H1 (cell line): ENCODE measurements at regions not wholly inside any gene's neighbourhood (a gene's known extent, or its start where the extent isn't known, plus 50 kb on each side); places are given as distances from the start of the nearest gene placed in this dataset.

ENCODE experiments used
- CTCF ChIA-PET: fragments of 300-600 bp; sonication (Branson Sonifier 250); formaldehyde crosslinking; loops from one replicate; lab custom pipeline; 2021; ENCODE audit not compliant: partially characterized antibody; lab: Charles Lee
- POLR2A ChIA-PET: fragments of 300-600 bp; sonication (Branson Sonifier 250); formaldehyde crosslinking; loops from one replicate; lab custom pipeline; 2021; ENCODE audit warnings: inconsistent platforms; ENCODE audit not compliant: partially characterized antibody; lab: Charles Lee
- DNase-seq, 2 experiments: peaks; one replicate each; pipeline versions ENCODE4 v3.0.0 to v3.0.0-alpha.2; 2010 to 2022; ENCODE audit warnings: low spot score in 2 of 2, low read depth in 1 of 2, mixed read lengths in 1 of 2
- FAIRE-seq: peaks from 2 replicates; lab custom pipeline; 2011; peaks lifted over from hg19 to GRCh38; lab: Jason Lieb, UNC
- H2AFZ ChIP-seq: 2 replicates; pipeline ENCODE4 v1.8.1; 2012; ENCODE audit warnings: low read length, inconsistent platforms
- H2AK5ac ChIP-seq: 2 replicates; pipeline ENCODE4 v1.6.1; 2013; ENCODE audit warnings: low read depth, low read length
- H2BK120ac ChIP-seq: replicated peaks from 2 replicates; pipeline ENCODE3; 2013; ENCODE audit warnings: low read depth, low read length, inconsistent platforms
- H2BK12ac ChIP-seq: 2 replicates; pipeline ENCODE4 v1.6.1; 2013; ENCODE audit warnings: low read depth, low read length
- H2BK15ac ChIP-seq: 2 replicates; pipeline ENCODE4 v1.6.1; 2013; ENCODE audit warnings: low read length
- H2BK20ac ChIP-seq: 2 replicates; pipeline ENCODE4 v1.6.1; 2013; ENCODE audit warnings: low read length
- H2BK5ac ChIP-seq: 2 replicates; pipeline ENCODE4 v1.6.1; 2013; ENCODE audit warnings: low read depth, low read length
- H3K14ac ChIP-seq: 2 replicates; pipeline ENCODE4 v1.6.1; 2013; ENCODE audit warnings: inconsistent platforms; ENCODE audit not compliant: insufficient read length
- H3K18ac ChIP-seq: 2 replicates; pipeline ENCODE4 v1.6.1; 2013; ENCODE audit warnings: low read length; ENCODE audit errors: extremely low read depth
- H3K23ac ChIP-seq: 2 replicates; pipeline ENCODE4 v1.6.1; 2013; ENCODE audit warnings: inconsistent platforms; ENCODE audit not compliant: insufficient read length
- H3K23me2 ChIP-seq: 2 replicates; pipeline ENCODE4 v1.6.1; 2013; ENCODE audit warnings: low read depth, low read length
- H3K27ac ChIP-seq: 2 replicates; pipeline ENCODE4 v1.6.1; 2011; ENCODE audit warnings: low read depth, low read length, inconsistent platforms
- H3K27me3 ChIP-seq, 4 experiments: replicated peaks in 1 of 4; 1 replicate in 1 of 4; 2 replicates in 3 of 4; pipeline versions ENCODE4 v1.6.1 to v1.8.1; 2011 to 2013; ENCODE audit warnings: low read length in 3 of 4, mild to moderate bottlenecking in 3 of 4, inconsistent platforms in 2 of 4, mixed read lengths in 2 of 4, moderate library complexity in 1 of 4; ENCODE audit not compliant: control insufficient read depth in 3 of 4, insufficient read depth in 3 of 4; ENCODE audit errors: extremely low read depth in 1 of 4
- H3K36me3 ChIP-seq, 4 experiments: 2 replicates each; pipeline versions ENCODE4 v1.6.1 to v1.8.1; 2011 to 2013; ENCODE audit warnings: mild to moderate bottlenecking in 4 of 4, low read length in 3 of 4, moderate library complexity in 2 of 4, control low read depth in 1 of 4, inconsistent platforms in 1 of 4; ENCODE audit not compliant: insufficient read depth in 4 of 4, control insufficient read depth in 2 of 4
- H3K4ac ChIP-seq: replicated peaks from 2 replicates; pipeline ENCODE3; 2013; ENCODE audit warnings: low read length, low read depth, mixed read lengths, inconsistent platforms; ENCODE audit not compliant: insufficient read length
- H3K4me1 ChIP-seq, 4 experiments: replicated peaks in 1 of 4; 1 replicate in 1 of 4; 2 replicates in 3 of 4; pipeline versions ENCODE4 v1.6.1 to v1.8.1; 2011 to 2013; ENCODE audit warnings: low read length in 3 of 4, inconsistent platforms in 2 of 4, mixed read lengths in 1 of 4; ENCODE audit not compliant: insufficient read depth in 4 of 4, control insufficient read depth in 3 of 4
- H3K4me2 ChIP-seq, 2 experiments: 2 replicates each; pipeline versions ENCODE4 v1.6.1 to v1.8.1; 2011 to 2013; ENCODE audit warnings: low read depth in 2 of 2, low read length in 2 of 2, control low read depth in 1 of 2, inconsistent platforms in 1 of 2, mild to moderate bottlenecking in 1 of 2; ENCODE audit not compliant: insufficient read depth in 1 of 2
- H3K4me3 ChIP-seq, 4 experiments: fragments of 200-600, 300-600 bp in 1 of 4; sonication (generic), shearing (Covaris generic), sonication (Bioruptor Twin) in 1 of 4; 2 replicates each; pipeline versions ENCODE4 v1.5.1 to v1.8.1; 2011 to 2016; ENCODE audit warnings: low read length in 4 of 4, low read depth in 3 of 4, control low read depth in 2 of 4, inconsistent platforms in 2 of 4, mild to moderate bottlenecking in 2 of 4, mixed read lengths in 1 of 4, moderate library complexity in 1 of 4; ENCODE audit not compliant: insufficient read depth in 2 of 4; ENCODE audit errors: extremely low read depth in 1 of 4
- H3K56ac ChIP-seq: replicated peaks from 2 replicates; pipeline ENCODE3; 2013; ENCODE audit warnings: low read depth, mild to moderate bottlenecking, mixed read lengths, low read length, inconsistent platforms; ENCODE audit not compliant: insufficient read length
- H3K79me1 ChIP-seq: 2 replicates; pipeline ENCODE4 v1.6.1; 2013; ENCODE audit warnings: low read depth, low read length, control low read depth
- H3K79me2 ChIP-seq, 2 experiments: 2 replicates each; pipeline versions ENCODE4 v1.6.1 to v1.8.1; 2012 to 2013; ENCODE audit warnings: low read length in 2 of 2, mild to moderate bottlenecking in 2 of 2, inconsistent platforms in 1 of 2; ENCODE audit not compliant: insufficient read depth in 2 of 2, control insufficient read depth in 1 of 2
- H3K9ac ChIP-seq, 4 experiments: replicated peaks in 1 of 4; 1 replicate in 1 of 4; 2 replicates in 3 of 4; pipeline versions ENCODE4 v1.6.1 to v1.8.1; 2011 to 2013; ENCODE audit warnings: low read depth in 3 of 4, low read length in 3 of 4, control low read depth in 2 of 4, mild to moderate bottlenecking in 2 of 4, moderate library complexity in 2 of 4, inconsistent platforms in 1 of 4; ENCODE audit errors: extremely low read depth in 1 of 4
- H3K9me3 ChIP-seq, 2 experiments: 2 replicates each; pipeline versions ENCODE4 v1.6.1 to v1.8.1; 2012 to 2013; ENCODE audit warnings: mild to moderate bottlenecking in 2 of 2, moderate library complexity in 2 of 2, control low read depth in 1 of 2, inconsistent platforms in 1 of 2, low read depth in 1 of 2, low read length in 1 of 2, mixed read lengths in 1 of 2; ENCODE audit not compliant: insufficient read depth in 2 of 2
- H4K20me1 ChIP-seq, 2 experiments: replicated peaks in 1 of 2; 2 replicates each; pipeline versions ENCODE3 to v1.8.1; 2011 to 2013; ENCODE audit warnings: inconsistent platforms in 2 of 2, low read length in 2 of 2, mild to moderate bottlenecking in 1 of 2; ENCODE audit not compliant: insufficient read depth in 2 of 2, control insufficient read depth in 1 of 2
- H4K5ac ChIP-seq: 2 replicates; pipeline ENCODE4 v1.6.1; 2013; ENCODE audit warnings: low read length, low read depth, mixed read lengths, inconsistent platforms; ENCODE audit not compliant: insufficient read length
- H4K8ac ChIP-seq: 2 replicates; pipeline ENCODE4 v1.8.0; 2013; ENCODE audit warnings: mild to moderate bottlenecking, moderate library complexity, low read length, inconsistent platforms; ENCODE audit not compliant: insufficient read depth; ENCODE audit errors: extremely low read depth
- H4K91ac ChIP-seq: replicated peaks from 2 replicates; pipeline ENCODE3; 2013; ENCODE audit warnings: low read length, mixed read lengths, inconsistent platforms; ENCODE audit not compliant: insufficient read length
- KDM4A ChIP-seq: IDR thresholded peaks from one replicate; pipeline ENCODE4 v1.7.1; 2012; ENCODE audit warnings: low read depth, mild to moderate bottlenecking, moderate library complexity, low read length, inconsistent platforms; ENCODE audit not compliant: severe bottlenecking
- TAF7 ChIP-seq: optimal IDR thresholded peaks from 2 replicates; pipeline ENCODE3; 2011; ENCODE audit warnings: low read depth, mild to moderate bottlenecking, inconsistent platforms, low read length, moderate library complexity, borderline replicate concordance
- WGBS, 2 experiments: shearing (Covaris generic) in 1 of 2; methylation state at CpG; one replicate each; pipeline versions ENCODE4 v1.1.6 to v1.1.7; 2013 to 2015; ENCODE audit warnings: low lambda C conversion rate in 2 of 2, mixed read lengths in 2 of 2, inconsistent platforms in 1 of 2, low coverage in 1 of 2, missing lambda C conversion rate in 1 of 2; ENCODE audit not compliant: insufficient replicate concordance in 2 of 2, insufficient coverage in 1 of 2, insufficient read length in 1 of 2; ENCODE audit errors: extremely low coverage in 1 of 2, missing lambda C conversion rate in 1 of 2; 5-methylcytosine and 5-hydroxymethylcytosine counted together

- CTCF ChIA-PET, result interaction anchor here (0.5 kb wide), 1 partner anchor 398 kb away, joined by 3 read pairs; no protein-coding TSS in a partner anchor
- Histone ChIP-seq H2AFZ (no peak overlapping the region), H2BK15ac (no peak overlapping the region), H4K5ac (no peak overlapping the region), H2BK12ac (no peak overlapping the region), H3K27me3 (no peaks in the 10 kb centered on the region), H4K91ac (no peak overlapping the region), H3K36me3 (no peaks in the 10 kb centered on the region), H3K4ac (no peak overlapping the region), H4K8ac (no peak overlapping the region), H3K18ac (no peak overlapping the region), H3K79me1 (no peaks in the 10 kb centered on the region), H2BK20ac (no peak overlapping the region), H2AK5ac (no peak overlapping the region), H3K9ac (no peak overlapping the region), H3K4me2 (no peak overlapping the region), H3K14ac (no peak overlapping the region), H3K4me3 (no peak overlapping the region), H3K23me2 (no peaks in the 10 kb centered on the region)
- 72% methylated on average over 3 of the region's 3 CpGs; no CpG with 5 or more reads in 1 of the 2 experiments for WGBS, 2 experiments
- FAIRE-seq, result no peak
- no peak for TF ChIP-seq KDM4A
- no peak for TF ChIP-seq TAF7
- TF ChIP-seq, all 59 proteins: peak for 0
- no peaks in the 10 kb centered on the region for H3K79me2 ChIP-seq
- H3K23ac ChIP-seq, result no peak overlapping the region
- no peak overlapping the region for H3K56ac ChIP-seq
- H3K4me1 ChIP-seq, result peaks cover 0 to 6% (median 2%) of the 10 kb centered on the region in 4 experiments; a peak in 2 of 7 replicates
- no peak overlapping the region for H2BK5ac ChIP-seq
- POLR2A ChIA-PET, result no interaction called here
- H3K9me3 ChIP-seq, result no peaks in the 10 kb centered on the region
- no peaks in the 10 kb centered on the region for H4K20me1 ChIP-seq
- no peak overlapping the region for H2BK120ac ChIP-seq
- DNase-seq, result no peak
- H3K27ac ChIP-seq, result no peak overlapping the region
These were observed 328.0 kb upstream of the XYLT1 start for GRCh38 chr16:17798716-17799115.
